Omental fat pad (tissue), 3 donors: ENCODE measurements at regions not wholly inside any gene's neighbourhood (a gene's known extent, or its start where the extent isn't known, plus 50 kb on each side); places are given as distances from the start of the nearest gene placed in this dataset.
"Not testable (repeated sequence)": the region's sequence is repeated elsewhere in the genome, so short reads cannot be mapped to it uniquely, and the experiment has no call there.

ENCODE experiments used
- ATAC-seq: fragments of 150-250 bp; one replicate; pipeline ENCODE4 v1.9.1; 2016; ENCODE audit warnings: mild to moderate bottlenecking, moderate library complexity; ENCODE audit not compliant: low FRiP score
- DNase-seq: peaks from one replicate; pipeline ENCODE4 v3.0.0-alpha.2; 2019; ENCODE audit warnings: low spot score
- CTCF ChIP-seq, 3 donors: fragments of 450-650 bp; IDR thresholded peaks; one replicate each; pipeline ENCODE4 v1.5.1; 2016 to 2017; ENCODE audit warnings: antibody characterized with exemption in 3 of 3, mild to moderate bottlenecking in 3 of 3, moderate library complexity in 2 of 3

GRCh38 chr2:11877764-11878163, 131.3 kb downstream of the LPIN1 start:
- no peak for TF ChIP-seq CTCF (IDR thresholded peaks at IDR 0.05)
- DNase-seq (no peak), ATAC-seq (no peak)

- not testable (repeated sequence) for ATAC-seq, DNase-seq
Measured at GRCh38 chr2:11885253-11885652, 138.8 kb downstream of the LPIN1 start.

DNA sequence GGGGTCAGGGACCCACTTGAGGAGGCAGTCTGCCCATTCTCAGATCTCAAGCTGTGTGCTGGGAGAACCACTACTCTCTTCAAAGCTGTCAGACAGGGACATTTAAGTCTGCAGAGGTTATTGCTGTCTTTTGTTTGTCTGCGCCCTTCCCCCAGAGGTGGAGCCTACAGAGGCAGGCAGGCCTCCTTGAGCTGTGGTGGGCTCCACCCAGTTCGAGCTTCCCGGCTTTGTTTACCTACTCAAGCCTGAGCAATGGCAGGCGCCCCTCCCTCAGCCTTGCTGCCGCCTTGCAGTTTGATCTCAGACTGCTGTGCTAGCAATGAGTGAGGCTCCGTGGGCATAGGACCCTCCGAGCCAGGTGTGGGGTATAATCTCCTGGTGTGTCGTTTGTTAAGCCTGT, 140.5 kb downstream of the LPIN1 start:
- not testable (repeated sequence) for DNase-seq

GRCh38 chr2:11889101-11889850, 142.8 kb downstream of the LPIN1 start:
- DNase-seq = no peak
- TF ChIP-seq CTCF (IDR thresholded peaks at IDR 0.05) = no peak
- no peak for ATAC-seq

More for the DNA sequence above, 140.5 kb downstream of the LPIN1 start:
- ATAC-seq = not testable (repeated sequence)

GRCh38 chr2:11889854-11890253, 143.4 kb downstream of the LPIN1 start:
- TF ChIP-seq CTCF (IDR thresholded peaks at IDR 0.05) = no peak
- no peak for ATAC-seq
- DNase-seq = no peak

GRCh38 chr2:11891028-11891427, 144.6 kb downstream of the LPIN1 start:
- no peak for ATAC-seq
- TF ChIP-seq CTCF (IDR thresholded peaks at IDR 0.05) = no peak
- DNase-seq = no peak

DNA sequence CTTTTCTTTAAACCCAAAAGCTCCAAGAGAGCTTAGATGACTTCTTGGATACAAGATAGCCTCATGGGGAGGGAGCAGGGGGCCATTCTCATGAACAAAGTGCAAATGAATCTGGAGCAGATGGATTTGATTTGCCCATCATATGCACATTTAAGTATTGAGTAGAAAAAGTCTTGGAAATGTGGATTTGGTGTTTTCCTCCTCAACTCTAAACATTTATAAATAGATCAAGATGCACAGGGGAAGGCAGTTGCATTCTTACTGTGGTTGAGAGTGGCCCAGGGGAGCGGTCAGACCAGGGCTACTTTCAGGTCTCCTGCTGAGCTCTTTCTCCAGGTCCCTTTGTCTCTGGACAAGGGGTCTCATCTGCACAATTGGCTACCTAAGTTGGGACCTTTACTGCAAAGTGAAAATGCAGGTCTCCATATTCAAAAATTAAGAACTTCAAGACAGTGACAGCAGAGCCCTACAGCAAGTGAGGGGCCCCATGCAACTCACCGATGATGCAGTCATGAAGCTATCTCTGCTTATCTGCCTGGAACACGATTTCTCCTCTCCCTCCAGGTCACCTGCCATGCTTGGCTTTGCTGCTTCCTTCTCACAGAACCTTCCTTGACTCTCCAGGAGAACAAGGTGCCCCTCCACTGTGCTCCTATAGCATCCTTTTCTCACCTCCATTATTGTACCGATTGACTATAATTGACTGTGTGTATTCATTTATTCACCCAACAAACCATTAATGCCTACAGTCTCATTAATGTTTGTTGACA, 145.4 kb downstream of the LPIN1 start:
- no peak for DNase-seq
- ATAC-seq = no peak
- no peak for TF ChIP-seq CTCF (IDR thresholded peaks at IDR 0.05)

DNA sequence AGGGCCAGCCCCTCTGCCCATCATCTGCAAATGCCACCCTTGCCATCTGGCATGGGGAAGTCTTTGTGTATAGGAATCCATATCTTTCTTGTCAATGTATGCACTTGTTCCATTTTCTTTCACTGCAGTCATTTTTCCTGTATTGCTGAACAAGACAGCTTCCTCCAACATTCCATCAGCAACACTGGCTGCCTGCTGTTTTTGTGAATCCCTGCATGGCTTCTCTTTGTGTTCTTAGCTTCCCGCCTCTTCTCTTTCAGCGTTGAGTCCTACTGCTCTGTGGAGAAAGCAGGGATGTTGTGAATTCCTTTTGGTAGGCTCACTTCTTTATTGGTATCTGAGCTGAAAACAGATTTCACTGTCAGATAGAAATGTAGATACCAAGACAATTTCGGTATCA, 150.0 kb downstream of the LPIN1 start:
- DNase-seq (no peak), ATAC-seq (no peak)
- no peak for TF ChIP-seq CTCF (IDR thresholded peaks at IDR 0.05)
